MV-4-11 (cell line): ENCODE measurements at regions not wholly inside any gene's neighbourhood (a gene's known extent, or its start where the extent isn't known, plus 50 kb on each side); places are given as distances from the start of the nearest gene placed in this dataset.

Experiments
- DNase-seq: peaks from one replicate; lab custom pipeline; 2025; lab: John Stamatoyannopoulos, UW

GRCh38 chr4:45094684-45095083 is 368.3 kb upstream of the GNPDA2 start:
- no peak for DNase-seq

GRCh38 chr4:45082101-45082500 is 355.7 kb upstream of the GNPDA2 start:
- DNase-seq, result no peak

GRCh38 chr4:45079616-45080015 is 353.3 kb upstream of the GNPDA2 start:
- no peak for DNase-seq

- DNase-seq, result no peak
Measured at GRCh38 chr4:45078201-45078600, 351.8 kb upstream of the GNPDA2 start.

GRCh38 chr4:45072981-45073380 is 346.6 kb upstream of the GNPDA2 start:
- no peak for DNase-seq

- no peak for DNase-seq
Measured at GRCh38 chr4:45064741-45065140, 338.4 kb upstream of the GNPDA2 start.

GRCh38 chr4:45063696-45064095 is 337.3 kb upstream of the GNPDA2 start:
- DNase-seq, result no peak

- no peak for DNase-seq
Measured at GRCh38 chr4:45062935-45063545, 336.7 kb upstream of the GNPDA2 start.

- DNase-seq, result no peak
Measured at GRCh38 chr4:45043911-45044310, 317.6 kb upstream of the GNPDA2 start.

GRCh38 chr4:45036677-45037076 is 310.3 kb upstream of the GNPDA2 start:
- DNase-seq, result no peak

GRCh38 chr4:45033676-45034419 is 307.5 kb upstream of the GNPDA2 start:
- DNase-seq, result no peak

GRCh38 chr4:45030059-45030458 is 303.7 kb upstream of the GNPDA2 start:
- no peak for DNase-seq

GRCh38 chr4:45007508-45007907 is 281.2 kb upstream of the GNPDA2 start:
- no peak for DNase-seq

- no peak for DNase-seq
Measured at GRCh38 chr4:45006078-45006477, 279.7 kb upstream of the GNPDA2 start.

GRCh38 chr4:45004847-45005565 is 278.6 kb upstream of the GNPDA2 start:
- no peak for DNase-seq

GRCh38 chr4:45004326-45004725 is 278.0 kb upstream of the GNPDA2 start:
- DNase-seq, result no peak

GRCh38 chr4:44996276-44996845 is 270.0 kb upstream of the GNPDA2 start:
- DNase-seq, result no peak

- no peak for DNase-seq
Measured at GRCh38 chr4:44988011-44988410, 261.7 kb upstream of the GNPDA2 start.

GRCh38 chr4:44985938-44986337 is 259.6 kb upstream of the GNPDA2 start:
- no peak for DNase-seq

GRCh38 chr4:44985152-44985551 is 258.8 kb upstream of the GNPDA2 start:
- no peak for DNase-seq

- no peak for DNase-seq
Measured at GRCh38 chr4:44984083-44984482, 257.7 kb upstream of the GNPDA2 start.

- DNase-seq, result no peak
Measured at GRCh38 chr4:44983083-44983482, 256.7 kb upstream of the GNPDA2 start.

- no peak for DNase-seq
Measured at GRCh38 chr4:44978020-44978419, 251.7 kb upstream of the GNPDA2 start.
